ENCODE measurements at regions not wholly inside any gene's neighbourhood (a gene's known extent, or its start where the extent isn't known, plus 50 kb on each side); places are given as distances from the start of the nearest gene placed in this dataset.
"Not testable (repeated sequence)": the region's sequence is repeated elsewhere in the genome, so short reads cannot be mapped to it uniquely, and the experiment has no call there.

DNA sequence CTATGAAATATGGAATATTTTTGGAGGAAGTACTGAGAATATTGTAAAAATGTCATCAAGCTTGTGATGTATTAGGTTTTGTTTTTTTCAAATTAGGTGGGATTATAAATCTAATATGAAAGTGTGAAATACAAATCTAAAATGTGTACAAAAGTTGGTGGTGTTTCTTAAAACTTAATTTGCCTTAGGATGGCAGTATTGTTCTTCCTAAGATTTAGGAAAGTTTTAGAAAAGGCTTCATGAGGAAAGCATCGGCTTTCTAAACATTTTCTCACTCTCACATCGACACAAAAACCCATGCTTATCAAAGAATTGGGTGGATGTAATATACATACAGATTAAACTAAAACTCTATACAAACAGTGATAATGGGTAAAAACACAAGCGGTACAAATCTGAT is 972.0 kb upstream of the PCDH20 start:
- no peak for DNase-seq

DNA sequence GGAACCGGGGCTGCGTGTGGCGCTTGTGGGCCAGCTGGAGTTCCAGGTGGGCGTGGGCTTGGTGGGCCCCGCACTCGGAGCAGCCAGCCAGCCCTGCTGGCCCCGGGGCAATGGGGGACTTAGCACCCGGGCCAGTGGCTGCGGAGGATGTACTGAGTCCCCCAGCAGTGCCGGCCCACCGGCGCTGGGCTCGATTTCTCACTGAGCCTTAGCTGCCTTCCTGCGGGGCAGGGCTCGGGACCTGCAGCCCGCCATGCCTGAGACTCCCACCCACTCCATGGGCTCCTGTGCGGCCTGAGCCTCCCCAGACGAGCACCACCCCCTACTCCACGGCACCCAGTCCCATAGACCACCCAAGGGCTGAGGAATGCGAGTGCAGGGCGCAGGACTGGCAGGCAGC is 963.6 kb upstream of the PCDH20 start:
- not testable (repeated sequence) for DNase-seq

DNA sequence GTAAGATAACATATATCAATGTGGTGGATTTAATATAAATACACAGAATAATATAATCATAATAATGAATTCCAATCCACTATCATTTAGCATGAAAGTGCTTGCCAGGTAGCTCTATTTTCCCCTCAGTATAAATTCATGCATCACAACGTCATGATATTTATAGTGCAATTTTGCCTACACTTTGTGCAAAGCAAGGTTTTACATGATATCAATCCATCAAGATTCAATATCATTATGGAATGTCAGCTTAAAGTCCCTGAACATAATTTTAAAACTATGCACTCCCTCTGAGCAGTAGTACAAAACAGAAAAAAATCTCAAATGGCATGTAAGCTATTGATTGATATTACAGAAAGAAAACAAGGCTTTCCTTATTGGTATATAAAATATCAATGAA is 962.2 kb upstream of the PCDH20 start:
- DNase-seq = no peak

DNA sequence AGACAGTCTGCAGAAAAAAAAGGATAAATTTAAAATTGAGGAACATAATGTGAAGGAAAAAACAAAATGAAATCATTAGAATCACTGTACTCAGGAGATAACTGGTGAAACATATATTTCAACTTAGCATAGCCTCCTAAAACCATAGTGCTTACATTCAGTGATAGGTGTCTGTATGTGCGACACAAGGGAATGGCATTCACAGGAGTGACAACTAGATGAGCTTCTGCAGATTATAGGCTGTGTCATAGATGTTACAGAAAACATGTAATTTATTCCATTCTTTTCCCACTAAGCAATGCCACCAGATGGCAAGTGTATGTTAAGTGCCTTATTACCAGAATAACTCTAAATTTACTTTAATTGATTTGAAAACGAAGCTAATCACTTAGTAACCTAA is 960.0 kb upstream of the PCDH20 start:
- DNase-seq = no peak

DNA sequence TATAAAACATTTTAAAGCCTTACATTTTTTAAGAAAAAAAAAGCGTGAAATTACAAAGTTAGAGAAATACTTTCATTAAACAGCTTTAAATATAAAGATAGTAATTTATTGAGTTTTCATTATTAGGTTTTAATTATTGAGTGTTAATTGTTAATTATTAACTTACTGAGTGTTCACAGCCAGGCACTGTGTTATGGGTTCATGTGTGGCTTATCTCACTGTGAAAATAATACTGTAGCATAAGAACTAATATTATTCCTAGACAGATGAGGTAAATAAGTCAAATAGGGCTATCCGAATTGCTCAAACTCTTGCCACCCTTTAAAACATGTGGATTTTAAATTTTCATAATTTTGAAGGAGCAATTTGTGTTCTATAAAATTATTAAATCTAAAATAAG is 956.1 kb upstream of the PCDH20 start:
- no peak for DNase-seq

DNA sequence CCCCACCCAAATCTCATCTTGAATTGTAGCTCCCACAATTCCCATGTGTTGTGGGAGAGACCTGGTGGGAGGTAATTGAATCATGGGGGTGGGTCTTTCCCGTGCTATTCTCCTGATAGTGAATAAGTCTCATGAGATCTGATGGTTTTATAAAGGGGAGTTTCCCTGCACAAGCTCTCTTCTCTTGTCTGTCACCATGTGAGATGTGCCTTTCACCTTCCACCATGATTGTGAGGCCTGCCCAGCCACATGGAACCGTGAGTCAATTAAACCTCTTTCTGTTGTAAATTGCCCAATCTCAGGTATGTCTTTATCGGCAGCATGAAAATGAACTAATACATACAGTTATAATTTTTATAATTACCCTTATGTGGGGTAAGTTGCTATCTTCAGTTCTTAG is 952.3 kb upstream of the PCDH20 start:
- not testable (repeated sequence) for DNase-seq

DNA sequence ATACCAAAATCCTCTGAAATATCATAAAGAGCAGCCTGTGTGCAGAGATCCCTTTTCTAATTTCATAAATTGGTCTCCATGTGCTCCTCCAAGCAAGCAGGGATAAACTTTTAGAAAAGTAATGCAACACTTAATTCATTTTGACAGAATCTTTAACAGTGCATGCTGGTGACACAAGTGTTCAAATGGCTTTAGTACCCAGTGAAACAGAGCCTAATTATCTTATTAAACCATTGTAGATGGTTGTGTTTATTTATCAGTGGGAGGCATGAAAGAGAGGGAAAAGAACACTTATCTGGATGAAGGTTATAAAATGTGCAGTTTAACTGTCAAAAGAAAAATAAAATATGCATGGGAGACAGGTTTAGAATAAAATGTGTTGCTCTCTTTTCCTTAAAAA is 945.0 kb upstream of the PCDH20 start:
- DNase-seq = no peak

DNA sequence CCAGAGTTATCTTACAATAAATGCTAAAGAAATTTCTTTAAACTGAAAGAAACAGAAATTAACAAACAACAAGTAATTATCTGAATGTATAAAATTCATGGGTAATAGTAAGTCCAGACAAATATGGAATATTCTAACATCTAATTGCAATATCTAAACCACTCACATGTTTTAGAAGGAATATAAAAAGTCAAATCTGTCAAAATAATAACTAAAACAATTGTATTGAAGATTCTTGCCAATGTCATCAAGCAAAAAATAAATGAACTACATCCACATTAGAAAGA is 942.9 kb upstream of the PCDH20 start:
- DNase-seq = no peak

DNA sequence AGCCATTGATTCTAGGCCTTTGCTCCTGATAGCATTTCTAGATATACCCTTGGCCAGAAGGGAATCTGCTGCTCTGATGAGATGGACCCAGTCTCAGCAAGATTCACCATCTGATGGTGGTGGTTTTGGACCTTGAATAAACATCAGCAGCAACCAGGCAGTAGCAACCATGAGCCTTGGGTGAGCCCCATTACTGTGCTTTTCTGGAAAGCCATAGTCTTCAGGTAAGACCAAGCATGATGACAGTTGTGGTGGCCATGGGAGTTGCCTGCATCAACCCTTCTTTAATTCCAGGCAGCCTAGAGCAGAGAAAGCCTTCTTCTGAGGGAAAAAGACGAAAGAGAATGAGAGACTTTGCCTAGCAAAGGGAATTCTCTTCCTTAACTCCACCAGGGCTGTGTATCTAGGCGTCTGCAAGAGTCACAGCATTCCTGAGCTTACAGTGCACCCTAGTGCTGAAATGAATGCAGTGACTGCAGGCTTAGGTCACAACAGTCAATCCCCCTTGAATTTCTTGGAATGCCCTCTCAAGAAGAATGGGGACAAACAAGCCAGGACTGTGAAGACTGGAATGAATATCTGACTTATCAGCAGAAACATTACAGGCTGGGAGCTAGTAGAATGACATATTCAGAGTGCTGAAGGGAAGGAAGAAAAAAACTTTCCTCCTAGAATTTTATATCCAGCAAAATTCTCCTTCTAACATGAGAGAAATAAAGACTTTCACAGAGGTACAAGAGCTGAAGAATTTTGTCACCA is 942.4 kb upstream of the PCDH20 start:
- DNase-seq = no peak

DNA sequence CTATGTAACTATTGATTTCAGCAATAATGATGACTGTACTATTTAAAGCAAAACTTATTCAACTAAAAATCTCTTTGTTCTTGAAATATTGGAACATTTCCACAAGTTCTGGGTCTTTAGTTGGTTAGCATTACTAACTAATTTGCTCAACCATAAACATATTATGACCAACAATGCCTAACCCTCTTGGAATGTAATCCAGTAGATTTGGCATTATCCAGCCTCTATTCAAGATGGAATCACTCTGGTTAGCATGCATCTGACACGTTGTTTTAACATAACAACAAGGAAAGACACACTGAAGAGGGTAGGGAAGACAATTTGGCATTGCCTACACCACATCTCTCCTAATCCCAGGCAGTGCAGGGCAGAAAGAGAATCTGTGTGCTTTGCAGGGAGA is 941.3 kb upstream of the PCDH20 start:
- no peak for DNase-seq

DNA sequence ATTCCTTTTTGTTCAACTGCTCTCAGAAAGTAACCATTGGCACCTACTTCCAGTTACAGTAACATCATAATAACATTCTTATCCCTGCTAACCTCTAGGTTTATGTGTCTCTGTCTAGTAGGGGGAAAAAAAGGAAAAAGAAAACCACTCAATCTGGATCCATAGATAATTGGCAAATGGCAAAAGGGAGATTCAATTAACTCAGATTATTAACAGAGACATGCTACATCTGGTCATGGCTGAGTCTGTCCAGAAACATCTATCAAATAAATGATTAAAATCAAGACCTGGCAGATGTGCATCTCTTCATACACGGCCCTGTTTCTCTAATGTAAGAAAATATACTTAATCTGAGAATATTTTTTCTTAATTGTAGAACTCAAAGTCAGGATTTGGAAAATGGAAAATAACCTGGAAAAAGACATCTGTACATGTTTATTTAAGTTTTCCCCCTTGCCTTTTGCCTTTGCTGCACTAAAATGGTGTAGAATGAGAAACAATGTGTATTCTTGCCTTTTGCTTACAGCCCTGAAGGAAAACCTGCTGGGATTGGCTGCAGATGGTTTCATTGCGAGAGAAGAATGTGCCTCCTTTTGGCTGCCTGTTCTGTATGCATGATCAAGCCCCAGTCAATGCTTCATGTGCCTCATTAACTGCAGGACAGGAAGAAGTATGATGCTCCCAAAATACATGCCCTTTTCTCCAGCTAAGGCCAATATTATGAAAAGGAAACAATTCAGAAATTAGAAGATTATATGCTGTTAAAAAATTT is 921.6 kb upstream of the PCDH20 start:
- no peak for DNase-seq

DNA sequence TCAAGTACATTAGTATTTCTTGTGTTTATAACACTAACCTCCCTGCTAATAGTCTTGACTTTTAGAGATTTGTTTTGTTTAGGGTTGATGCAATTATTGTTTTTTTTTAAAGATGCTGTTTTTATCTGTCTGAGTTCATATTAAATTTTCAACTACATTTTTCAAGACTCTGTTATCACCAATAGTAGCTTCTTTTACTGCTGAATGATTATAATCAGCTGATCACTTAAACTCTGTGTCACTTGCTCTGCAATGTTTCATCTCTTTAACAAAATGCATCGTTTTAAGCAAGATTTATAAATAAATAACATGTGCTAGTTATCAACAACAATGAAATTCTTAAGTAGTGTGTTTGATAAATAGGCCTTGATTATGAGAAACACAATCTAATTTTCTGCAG is 920.9 kb upstream of the PCDH20 start:
- no peak for DNase-seq

DNA sequence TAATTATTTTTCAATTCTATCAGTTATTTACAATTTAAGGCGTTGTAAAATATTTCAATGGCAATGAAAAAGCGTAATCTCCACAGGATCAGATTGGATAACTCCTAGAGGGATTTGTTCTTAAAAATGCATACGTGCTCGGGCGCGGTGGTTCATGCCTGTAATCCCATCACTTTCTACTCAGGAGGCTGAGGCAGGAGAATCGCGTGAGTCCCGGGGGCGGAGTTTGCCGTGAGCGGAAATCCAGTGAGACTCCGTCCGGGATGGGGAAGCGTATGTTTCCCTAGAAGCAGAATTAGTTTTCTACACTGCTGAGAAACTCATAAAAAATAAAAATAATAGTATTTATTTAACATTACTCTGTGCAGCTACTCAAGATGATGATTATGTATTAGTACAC is 917.8 kb upstream of the PCDH20 start:
- no peak for DNase-seq

DNA sequence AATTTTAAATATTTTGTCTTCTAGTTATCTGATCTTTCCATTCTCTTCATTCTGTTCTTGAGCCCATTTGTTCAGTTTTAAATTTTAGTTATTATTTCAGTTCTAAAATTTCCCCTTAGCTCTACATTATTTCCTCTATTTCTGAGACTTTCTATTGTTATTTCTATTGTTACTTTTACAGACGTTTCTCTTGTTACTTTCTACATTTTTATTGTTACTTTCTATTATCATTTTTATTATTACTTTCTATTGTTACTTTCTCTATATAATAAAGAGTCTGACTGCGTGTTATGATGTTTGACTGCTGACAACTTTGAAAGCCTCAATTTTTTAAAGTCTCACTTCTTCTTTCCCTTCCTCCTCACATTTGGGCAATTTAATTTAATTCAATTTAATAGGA is 915.7 kb upstream of the PCDH20 start:
- no peak for DNase-seq

DNA sequence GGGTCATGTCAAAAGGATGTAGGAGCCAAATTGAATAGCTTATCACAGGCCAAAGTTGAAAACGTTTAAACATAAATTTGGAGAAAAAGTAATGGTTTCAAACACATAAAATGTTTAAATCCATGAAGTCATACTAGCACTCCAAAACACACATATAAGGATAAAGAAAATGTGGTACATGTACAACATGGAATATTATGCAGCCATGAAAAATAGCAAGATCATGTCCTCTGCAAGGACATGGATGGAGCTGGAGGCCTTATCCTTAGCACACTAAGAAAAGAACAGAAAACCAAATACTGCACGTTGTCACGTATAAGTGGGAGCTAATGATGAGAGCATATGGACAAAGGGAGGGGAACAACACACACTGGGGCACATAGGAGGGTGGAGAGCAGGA is 911.7 kb upstream of the PCDH20 start:
- DNase-seq = no peak

DNA sequence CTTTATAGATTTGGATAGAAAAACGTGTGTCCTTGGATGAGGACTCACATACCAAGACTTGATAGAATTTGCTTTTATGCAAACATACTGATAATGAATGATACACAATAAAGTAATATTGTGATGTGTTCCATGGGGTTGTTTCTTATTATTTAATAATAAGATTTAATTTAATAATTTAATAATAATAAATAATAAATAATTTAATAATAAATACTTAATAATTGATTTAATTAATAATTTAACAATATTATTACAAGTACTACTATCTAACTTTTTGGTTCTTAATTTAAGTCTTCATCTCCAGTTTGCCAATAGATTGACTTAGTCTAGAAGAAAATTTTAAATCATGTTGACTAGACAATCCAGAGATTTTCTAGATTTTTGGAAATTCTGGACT is 909.2 kb upstream of the PCDH20 start:
- DNase-seq = no peak

DNA sequence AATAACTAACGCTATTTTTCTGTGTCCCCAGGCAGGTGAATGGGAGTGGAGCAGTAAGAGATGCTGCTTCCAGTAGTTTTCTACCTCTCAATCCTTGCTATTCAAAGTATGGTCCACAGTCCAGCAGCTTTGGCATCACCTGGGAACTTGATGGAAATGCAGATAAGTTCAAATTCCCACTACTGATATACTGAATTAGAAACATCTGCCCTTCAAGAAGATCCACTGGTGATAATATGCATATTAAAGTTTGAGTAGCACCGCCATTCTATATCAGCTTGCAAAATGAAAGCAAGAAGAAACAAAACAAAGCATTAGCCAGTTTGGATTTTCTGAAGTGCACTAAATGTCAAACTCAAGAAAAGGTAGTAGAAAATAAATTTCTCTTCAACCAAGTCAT is 906.2 kb upstream of the PCDH20 start:
- no peak for DNase-seq

DNA sequence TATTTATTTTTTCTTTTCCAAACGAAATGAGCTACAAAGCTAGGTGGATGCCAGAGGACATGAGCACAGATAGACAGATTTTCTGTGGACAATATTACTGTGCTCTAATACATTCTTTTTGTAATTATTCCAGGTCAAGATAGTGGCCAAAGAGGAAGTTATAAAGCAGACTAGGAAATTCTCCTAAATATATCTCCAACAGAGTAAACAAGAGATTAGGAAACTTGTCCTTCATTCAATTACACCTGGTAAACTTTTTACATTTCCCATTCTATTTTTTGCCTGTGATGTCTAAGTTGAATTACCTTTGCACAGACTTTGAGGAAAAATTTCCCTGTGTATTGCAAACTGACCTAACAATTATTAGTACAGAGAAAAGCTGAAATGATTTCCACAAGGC is 905.5 kb upstream of the PCDH20 start:
- no peak for DNase-seq

DNA sequence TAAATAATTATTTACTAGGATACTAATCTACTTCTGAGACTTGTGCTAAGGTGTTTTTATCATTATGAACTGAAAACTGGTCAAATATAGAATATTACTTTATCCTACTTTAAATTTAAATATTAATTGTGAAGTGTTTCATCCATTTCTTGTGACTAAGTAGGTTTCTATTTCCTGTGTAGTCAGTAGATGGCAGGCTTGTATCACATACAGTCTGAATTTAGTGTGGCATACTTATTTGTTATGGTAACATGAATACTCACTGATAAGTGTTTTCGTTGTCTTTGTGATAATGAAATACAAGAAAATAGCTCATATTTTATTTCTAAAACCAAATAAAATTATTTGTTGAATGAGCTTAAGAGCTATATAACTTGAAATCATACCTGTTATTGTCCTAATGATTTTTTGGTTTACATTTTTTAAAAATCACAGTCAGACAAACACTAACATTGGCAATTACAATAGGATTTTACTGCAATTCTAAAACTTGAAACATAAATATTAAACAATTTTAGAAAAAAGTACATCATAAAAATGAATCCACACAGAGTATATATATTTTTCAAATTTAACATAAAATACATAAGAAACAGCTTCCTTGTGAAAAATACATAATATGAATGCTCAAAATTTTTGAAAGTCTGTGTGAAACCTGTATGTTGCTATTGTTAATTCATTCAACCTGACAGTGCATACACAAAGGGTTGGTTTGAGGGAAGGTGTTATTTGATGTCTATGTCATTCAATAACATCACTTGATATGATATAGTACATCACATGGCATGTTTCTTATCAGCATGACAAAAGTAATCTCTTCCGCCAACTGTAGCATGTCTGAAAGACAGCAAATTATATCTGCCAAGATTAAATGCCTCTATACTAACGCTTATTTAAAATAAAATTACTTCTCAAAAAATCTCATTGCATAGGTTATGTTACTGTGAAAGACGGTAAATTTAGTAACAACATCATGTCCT is 904.8 kb upstream of the PCDH20 start:
- DNase-seq = no peak

DNA sequence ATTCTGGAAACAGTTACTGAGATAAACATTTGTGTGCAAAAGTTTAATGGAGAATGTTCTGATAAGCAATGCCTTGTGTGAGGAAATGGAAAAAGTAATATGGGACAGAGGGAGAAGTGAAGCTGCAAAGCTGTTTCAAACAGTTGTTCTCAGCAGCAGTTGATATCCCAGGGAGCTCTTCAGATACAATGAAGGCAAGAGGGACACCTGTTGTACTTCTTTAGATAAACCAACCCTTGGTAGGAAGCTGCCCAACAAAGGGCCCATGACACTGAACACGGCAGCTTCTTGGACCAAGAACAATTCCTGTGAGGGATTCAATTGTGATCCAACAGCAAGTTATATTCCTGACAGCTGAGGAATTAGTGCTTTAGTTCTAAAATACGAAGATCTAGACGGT is 894.3 kb upstream of the PCDH20 start:
- DNase-seq = no peak

DNA sequence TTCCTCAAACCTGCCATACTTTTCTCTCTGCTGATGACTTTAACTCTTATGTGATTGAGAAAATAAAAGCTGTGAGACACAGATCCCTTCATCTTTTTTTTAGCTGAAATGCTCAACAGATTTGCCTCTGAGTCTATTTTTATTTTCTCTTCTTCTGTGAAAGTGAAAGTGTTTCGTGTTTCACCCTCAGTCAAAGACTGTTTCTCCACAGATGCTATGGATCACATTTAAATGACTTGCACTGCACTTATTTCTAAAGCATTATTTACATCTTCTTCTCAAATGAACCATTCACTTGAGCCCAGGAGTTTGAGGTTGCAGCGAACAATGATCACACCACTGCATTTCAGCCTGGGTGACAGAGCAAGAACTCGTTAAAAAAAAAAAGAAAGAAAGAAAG is 890.1 kb upstream of the PCDH20 start:
- no peak for DNase-seq

DNA sequence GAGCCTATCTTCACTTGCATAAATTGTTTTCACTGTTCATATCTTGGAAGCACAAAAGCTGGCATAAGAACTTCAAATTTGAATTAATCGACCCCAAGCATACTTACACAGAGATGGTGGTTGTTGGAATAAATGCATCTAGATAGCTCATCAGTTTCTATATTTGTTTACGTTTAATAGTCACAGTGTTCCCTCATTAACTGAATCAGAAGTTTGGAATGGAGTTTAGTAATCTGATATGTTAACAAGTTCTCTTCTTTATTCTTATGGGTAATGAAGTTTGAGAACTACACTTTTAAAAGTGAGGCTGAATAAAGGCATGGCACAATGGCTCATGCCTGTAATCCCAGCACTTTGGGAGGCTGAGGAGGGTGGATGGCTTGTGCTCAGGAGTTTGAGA is 886.7 kb upstream of the PCDH20 start:
- DNase-seq = no peak

DNA sequence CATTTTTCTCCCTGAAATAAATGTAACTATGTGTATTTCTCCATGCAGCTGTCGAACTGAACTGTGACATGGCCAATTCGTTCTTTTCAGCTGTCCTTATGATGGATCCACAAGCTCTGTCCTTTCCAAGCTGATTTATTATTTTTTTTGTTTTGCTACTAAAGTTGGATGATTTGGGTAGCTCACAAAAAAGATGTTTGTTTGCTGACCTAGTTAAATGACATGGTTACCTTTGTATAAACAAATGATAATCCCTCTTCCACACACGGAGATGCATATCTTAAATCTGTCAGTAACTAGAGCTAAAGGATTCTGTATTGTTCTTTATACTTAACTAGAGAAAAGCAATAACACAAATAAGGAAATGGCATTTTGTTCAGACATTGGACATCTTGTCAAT is 884.3 kb upstream of the PCDH20 start:
- no peak for DNase-seq

DNA sequence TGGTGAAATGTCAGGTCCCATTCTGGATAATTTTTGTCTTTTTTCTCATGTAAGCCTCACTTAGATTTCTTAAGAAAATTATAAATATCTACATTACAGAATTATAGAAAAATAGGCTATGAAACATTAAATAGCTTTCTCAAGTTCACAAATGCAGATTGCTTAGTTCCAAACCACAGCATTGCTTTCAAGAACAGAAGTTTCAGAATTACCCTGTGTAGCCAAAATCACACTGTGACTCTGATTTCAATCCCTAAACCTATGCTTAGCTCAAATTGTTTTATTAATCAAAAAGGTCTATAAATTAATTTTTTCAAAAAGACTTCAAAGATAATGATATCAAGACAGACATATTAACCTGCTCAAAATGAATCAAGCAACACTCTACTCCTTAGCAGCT is 881.2 kb upstream of the PCDH20 start:
- no peak for DNase-seq
